ENCODE measurements at regions not wholly inside any gene's neighbourhood (a gene's known extent, or its start where the extent isn't known, plus 50 kb on each side); places are given as distances from the start of the nearest gene placed in this dataset.

- no peak for TF ChIP-seq CTCF (IDR thresholded peaks at IDR 0.05; ENCODE audit: low read length)
- no peak for TF ChIP-seq EZH2 (IDR thresholded peaks at IDR 0.05; ENCODE audit: borderline replicate concordance, low read length)
Observed at GRCh38 chrY:8033200-8033599, 1121.6 kb upstream of the AMELY start.
